ENCODE measurements at regions not wholly inside any gene's neighbourhood (a gene's known extent, or its start where the extent isn't known, plus 50 kb on each side); places are given as distances from the start of the nearest gene placed in this dataset.

GRCh38 chr3:106913966-106914365 is 463.3 kb upstream of the CCDC54 start:
- H3K4me1 ChIP-seq, result no peaks in the 10 kb centered on the region
- no peaks in the 10 kb centered on the region for H3K27me3 ChIP-seq
- ATAC-seq (no peak), DNase-seq (no peak)
- 66 to 77% methylated on average over 4 of the region's 4 CpGs for WGBS, 2 donors
- H3K27ac ChIP-seq, result no peak overlapping the region
- H3K4me3 ChIP-seq, result no peak overlapping the region
- TF ChIP-seq, protein P1, sequence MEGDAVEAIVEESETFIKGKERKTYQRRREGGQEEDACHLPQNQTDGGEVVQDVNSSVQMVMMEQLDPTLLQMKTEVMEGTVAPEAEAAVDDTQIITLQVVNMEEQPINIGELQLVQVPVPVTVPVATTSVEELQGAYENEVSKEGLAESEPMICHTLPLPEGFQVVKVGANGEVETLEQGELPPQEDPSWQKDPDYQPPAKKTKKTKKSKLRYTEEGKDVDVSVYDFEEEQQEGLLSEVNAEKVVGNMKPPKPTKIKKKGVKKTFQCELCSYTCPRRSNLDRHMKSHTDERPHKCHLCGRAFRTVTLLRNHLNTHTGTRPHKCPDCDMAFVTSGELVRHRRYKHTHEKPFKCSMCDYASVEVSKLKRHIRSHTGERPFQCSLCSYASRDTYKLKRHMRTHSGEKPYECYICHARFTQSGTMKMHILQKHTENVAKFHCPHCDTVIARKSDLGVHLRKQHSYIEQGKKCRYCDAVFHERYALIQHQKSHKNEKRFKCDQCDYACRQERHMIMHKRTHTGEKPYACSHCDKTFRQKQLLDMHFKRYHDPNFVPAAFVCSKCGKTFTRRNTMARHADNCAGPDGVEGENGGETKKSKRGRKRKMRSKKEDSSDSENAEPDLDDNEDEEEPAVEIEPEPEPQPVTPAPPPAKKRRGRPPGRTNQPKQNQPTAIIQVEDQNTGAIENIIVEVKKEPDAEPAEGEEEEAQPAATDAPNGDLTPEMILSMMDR (IDR thresholded peaks at IDR 0.05), result no peak
- no peak for TF ChIP-seq POLR2A (IDR thresholded peaks at IDR 0.05)
- H3K9me3 ChIP-seq, result no peaks in the 10 kb centered on the region
- no peaks in the 10 kb centered on the region for H3K36me3 ChIP-seq (replicated peaks in 1 of 2; ENCODE audit: insufficient read depth in 1 of 2, low read depth in 2 of 2)
- intact Hi-C loops (cut with DNase I), result no loop called here

- Histone ChIP-seq H3K9me3 (no peaks in the 10 kb centered on the region), H3K4me3 (no peak overlapping the region)
- TF ChIP-seq, protein P1 (IDR thresholded peaks at IDR 0.05), result no peak
- TF ChIP-seq POLR2A (IDR thresholded peaks at IDR 0.05), result no peak
These were observed 456.6 kb upstream of the CCDC54 start for GRCh38 chr3:106920609-106921008.

GRCh38 chr3:106929081-106929480 is 448.2 kb upstream of the CCDC54 start:
- DNase-seq (no peak), ATAC-seq (no peak)
- TF ChIP-seq, protein P1 (IDR thresholded peaks at IDR 0.05), result no peak
- no peak for TF ChIP-seq POLR2A (IDR thresholded peaks at IDR 0.05)
- Histone ChIP-seq H3K27me3 (no peaks in the 10 kb centered on the region), H3K36me3 (replicated peaks in 1 of 2; ENCODE audit: insufficient read depth in 1 of 2, low read depth in 2 of 2) (no peaks in the 10 kb centered on the region), H3K4me3 (no peak overlapping the region), H3K9me3 (no peaks in the 10 kb centered on the region), H3K4me1 (no peaks in the 10 kb centered on the region), H3K27ac (no peak overlapping the region)
- intact Hi-C loops (cut with DNase I), result no loop called here
- WGBS, 2 donors, result 50 to 52% methylated on average over 3 of the region's 3 CpGs

More at GRCh38 chr3:106920609-106921008, 456.6 kb upstream of the CCDC54 start:
- no peak for ATAC-seq
- no peak overlapping the region for H3K27ac ChIP-seq
- H3K4me1 ChIP-seq, result no peaks in the 10 kb centered on the region
- no peaks in the 10 kb centered on the region for H3K36me3 ChIP-seq (replicated peaks in 1 of 2; ENCODE audit: insufficient read depth in 1 of 2, low read depth in 2 of 2)
- H3K27me3 ChIP-seq, result no peaks in the 10 kb centered on the region
- WGBS, 2 donors, result 72 to 80% methylated on average over 3 of the region's 3 CpGs
- no peak for DNase-seq
- intact Hi-C loops (cut with DNase I), result no loop called here

DNA sequence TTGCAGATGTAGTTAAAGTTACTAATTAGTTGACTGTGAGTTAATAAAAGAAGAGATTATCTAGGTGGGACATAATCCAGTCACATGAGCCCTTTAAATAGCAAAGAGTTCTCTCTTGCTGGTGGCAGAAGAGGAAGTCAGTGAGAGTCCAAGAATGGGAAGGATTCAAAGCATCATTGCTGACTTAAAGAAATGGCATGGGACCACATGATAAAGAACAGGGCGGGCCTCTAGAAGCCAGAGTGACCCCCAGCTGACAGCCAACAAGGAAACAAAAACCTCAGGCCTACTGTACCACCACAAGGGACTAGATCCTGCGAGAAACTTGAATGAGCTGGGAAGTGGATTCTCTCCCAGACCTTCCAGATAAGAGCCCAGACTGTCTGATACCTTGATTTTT is 447.2 kb upstream of the CCDC54 start:
- no peaks in the 10 kb centered on the region for H3K36me3 ChIP-seq (replicated peaks in 1 of 2; ENCODE audit: insufficient read depth in 1 of 2, low read depth in 2 of 2)
- no peaks in the 10 kb centered on the region for H3K27me3 ChIP-seq
- ATAC-seq (no peak), DNase-seq (no peak)
- no peaks in the 10 kb centered on the region for H3K9me3 ChIP-seq
- intact Hi-C loops (cut with DNase I), result no loop called here
- TF ChIP-seq POLR2A (IDR thresholded peaks at IDR 0.05), result no peak
- TF ChIP-seq, protein P1 (IDR thresholded peaks at IDR 0.05), result no peak
- no peak overlapping the region for H3K4me3 ChIP-seq
- no peak overlapping the region for H3K27ac ChIP-seq
- no peaks in the 10 kb centered on the region for H3K4me1 ChIP-seq
- WGBS, 2 donors, result 62 to 67% methylated on average over 2 of the region's 2 CpGs

GRCh38 chr3:106931904-106932303 is 445.3 kb upstream of the CCDC54 start:
- TF ChIP-seq, protein P1 (IDR thresholded peaks at IDR 0.05), result no peak
- TF ChIP-seq POLR2A (IDR thresholded peaks at IDR 0.05), result no peak
- ATAC-seq (no peak), DNase-seq (no peak)
- Histone ChIP-seq H3K36me3 (replicated peaks in 1 of 2; ENCODE audit: insufficient read depth in 1 of 2, low read depth in 2 of 2) (no peaks in the 10 kb centered on the region), H3K4me3 (no peak overlapping the region), H3K9me3 (no peaks in the 10 kb centered on the region), H3K27me3 (no peaks in the 10 kb centered on the region), H3K4me1 (no peaks in the 10 kb centered on the region), H3K27ac (no peak overlapping the region)
- 76 to 85% methylated on average over 1 of the region's 1 CpG for WGBS, 2 donors
- intact Hi-C loops (cut with DNase I), result no loop called here

All from body of pancreas (tissue), 4 donors.